ENCODE measurements at regions not wholly inside any gene's neighbourhood (a gene's known extent, or its start where the extent isn't known, plus 50 kb on each side); places are given as distances from the start of the nearest gene placed in this dataset.

DNA sequence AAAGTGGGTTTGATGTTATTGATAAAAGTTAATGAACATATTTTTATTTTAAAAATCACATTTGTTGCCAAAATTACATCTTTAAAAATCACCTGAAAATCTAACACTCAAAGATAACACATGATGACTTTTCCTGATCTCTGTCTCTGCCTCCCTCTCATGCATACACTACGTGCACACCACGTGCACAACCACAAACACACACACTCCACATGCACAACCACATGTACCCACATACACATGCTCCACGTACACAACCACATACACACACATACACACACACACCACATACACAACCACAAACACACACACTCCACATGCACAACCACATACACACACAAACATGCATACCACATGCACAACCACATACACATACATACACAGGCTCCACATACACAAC, 61.8 kb upstream of the TMEM132C start (continued):
- TF ChIP-seq, protein P1, sequence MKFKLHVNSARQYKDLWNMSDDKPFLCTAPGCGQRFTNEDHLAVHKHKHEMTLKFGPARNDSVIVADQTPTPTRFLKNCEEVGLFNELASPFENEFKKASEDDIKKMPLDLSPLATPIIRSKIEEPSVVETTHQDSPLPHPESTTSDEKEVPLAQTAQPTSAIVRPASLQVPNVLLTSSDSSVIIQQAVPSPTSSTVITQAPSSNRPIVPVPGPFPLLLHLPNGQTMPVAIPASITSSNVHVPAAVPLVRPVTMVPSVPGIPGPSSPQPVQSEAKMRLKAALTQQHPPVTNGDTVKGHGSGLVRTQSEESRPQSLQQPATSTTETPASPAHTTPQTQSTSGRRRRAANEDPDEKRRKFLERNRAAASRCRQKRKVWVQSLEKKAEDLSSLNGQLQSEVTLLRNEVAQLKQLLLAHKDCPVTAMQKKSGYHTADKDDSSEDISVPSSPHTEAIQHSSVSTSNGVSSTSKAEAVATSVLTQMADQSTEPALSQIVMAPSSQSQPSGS (IDR thresholded peaks at IDR 0.05; ENCODE audit: low read length) = no peak
- TF ChIP-seq NRF1 (IDR thresholded peaks at IDR 0.05; ENCODE audit: low read depth, low read length) (no peak), NANOG (IDR thresholded peaks at IDR 0.05; ENCODE audit: insufficient read depth, low read depth, low read length, poor library complexity, severe bottlenecking) (no peak), RAD21 (IDR thresholded peaks at IDR 0.05 in 1 of 2, conservative IDR thresholded peaks at IDR 0.05 in 1 of 2; ENCODE audit: low read depth in 2 of 2, low read length in 2 of 2) (no peak), SIX5 (IDR thresholded peaks at IDR 0.05; ENCODE audit: low read depth, low read length) (no peak)
- TF ChIP-seq, protein P2, sequence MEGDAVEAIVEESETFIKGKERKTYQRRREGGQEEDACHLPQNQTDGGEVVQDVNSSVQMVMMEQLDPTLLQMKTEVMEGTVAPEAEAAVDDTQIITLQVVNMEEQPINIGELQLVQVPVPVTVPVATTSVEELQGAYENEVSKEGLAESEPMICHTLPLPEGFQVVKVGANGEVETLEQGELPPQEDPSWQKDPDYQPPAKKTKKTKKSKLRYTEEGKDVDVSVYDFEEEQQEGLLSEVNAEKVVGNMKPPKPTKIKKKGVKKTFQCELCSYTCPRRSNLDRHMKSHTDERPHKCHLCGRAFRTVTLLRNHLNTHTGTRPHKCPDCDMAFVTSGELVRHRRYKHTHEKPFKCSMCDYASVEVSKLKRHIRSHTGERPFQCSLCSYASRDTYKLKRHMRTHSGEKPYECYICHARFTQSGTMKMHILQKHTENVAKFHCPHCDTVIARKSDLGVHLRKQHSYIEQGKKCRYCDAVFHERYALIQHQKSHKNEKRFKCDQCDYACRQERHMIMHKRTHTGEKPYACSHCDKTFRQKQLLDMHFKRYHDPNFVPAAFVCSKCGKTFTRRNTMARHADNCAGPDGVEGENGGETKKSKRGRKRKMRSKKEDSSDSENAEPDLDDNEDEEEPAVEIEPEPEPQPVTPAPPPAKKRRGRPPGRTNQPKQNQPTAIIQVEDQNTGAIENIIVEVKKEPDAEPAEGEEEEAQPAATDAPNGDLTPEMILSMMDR (IDR thresholded peaks at IDR 0.05; ENCODE audit: control extremely low read depth in 1 of 3, insufficient read depth in 1 of 3, low read depth in 1 of 3, low read length in 3 of 3) = no peak
